Liver (tissue), 3 donors: ENCODE measurements at regions not wholly inside any gene's neighbourhood (a gene's known extent, or its start where the extent isn't known, plus 50 kb on each side); places are given as distances from the start of the nearest gene placed in this dataset.

ENCODE experiments used
- CTCF ChIP-seq: fragments of 150-350 bp; IDR thresholded peaks from 2 replicates; pipeline ENCODE4 v1.5.1; 2017; ENCODE audit warnings: improper control_type of control experiment, low read depth, low read length; ENCODE audit not compliant: missing input control
- FOXA1 ChIP-seq: IDR thresholded peaks from 2 replicates; pipeline ENCODE4 v1.6.1; 2016; ENCODE audit warnings: antibody characterized with exemption
- JUND ChIP-seq, 2 donors: IDR thresholded peaks; 2 replicates each; pipeline ENCODE4 v1.6.1; 2016; ENCODE audit warnings: antibody characterized with exemption in 2 of 2
- RAD21 ChIP-seq, 2 donors: IDR thresholded peaks; 2 replicates each; pipeline ENCODE4 v1.6.1; 2016; ENCODE audit warnings: antibody characterized with exemption in 2 of 2, mild to moderate bottlenecking in 2 of 2
- REST ChIP-seq: IDR thresholded peaks from 2 replicates; pipeline ENCODE4 v1.6.1; 2016; ENCODE audit warnings: antibody characterized with exemption, mild to moderate bottlenecking
- donor health status: healthy.
- donor health status: healthy.

DNA sequence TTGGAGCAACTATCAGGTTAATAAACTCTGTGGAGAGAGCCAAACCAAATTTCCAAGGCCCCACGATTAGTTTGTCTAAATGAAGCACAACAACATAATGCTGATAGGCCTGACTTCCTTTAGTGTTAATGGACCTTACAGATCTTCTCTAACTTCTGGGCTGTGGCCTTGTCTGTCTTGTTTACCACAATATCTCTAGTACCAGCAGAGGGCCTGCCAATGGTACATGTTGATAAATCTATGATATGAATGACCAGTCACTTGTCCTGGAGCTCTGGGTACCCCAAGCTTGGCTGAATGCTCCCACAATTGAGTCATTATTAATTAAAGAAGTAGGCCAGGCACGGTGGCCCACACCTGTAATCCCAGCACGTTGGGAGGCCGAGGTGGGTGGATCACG lies 78.9 kb upstream of the CISTR start:
- TF ChIP-seq CTCF = no peak
- no peak for TF ChIP-seq JUND (IDR thresholded peaks at IDR 0.05)
- TF ChIP-seq REST = no peak
- TF ChIP-seq FOXA1 = no peak
- no peak for TF ChIP-seq RAD21 (IDR thresholded peaks at IDR 0.05)
